GM21619 (cell line): ENCODE measurements at regions not wholly inside any gene's neighbourhood (a gene's known extent, or its start where the extent isn't known, plus 50 kb on each side); places are given as distances from the start of the nearest gene placed in this dataset.
"Not testable (repeated sequence)": the region's sequence is repeated elsewhere in the genome, so short reads cannot be mapped to it uniquely, and the experiment has no call there.

Source experiments
- ATAC-seq: cut with Tn5 transposase; IDR thresholded peaks from one replicate; pipeline ENCODE4 v1.9.1; 2021; ENCODE audit not compliant: unreplicated experiment

GRCh38 chr15:100720406-100720967 is 118.1 kb downstream of the ASB7 start:
- no peak for ATAC-seq

GRCh38 chr15:100721758-100722550 is 119.6 kb downstream of the ASB7 start:
- ATAC-seq = no peak

- no peak for ATAC-seq
These were observed 120.3 kb downstream of the ASB7 start for GRCh38 chr15:100722551-100723314.

- ATAC-seq = no peak
These were observed 121.0 kb downstream of the ASB7 start for GRCh38 chr15:100723315-100723801.

GRCh38 chr15:100725121-100726069 is 123.0 kb downstream of the ASB7 start:
- no peak for ATAC-seq

GRCh38 chr15:100726070-100726420 is 123.7 kb downstream of the ASB7 start:
- ATAC-seq = no peak

- no peak for ATAC-seq
These were observed 124.2 kb downstream of the ASB7 start for GRCh38 chr15:100726421-100727190.

GRCh38 chr15:100727291-100727851 is 125.0 kb downstream of the ASB7 start:
- ATAC-seq = no peak

- no peak for ATAC-seq
These were observed 126.2 kb downstream of the ASB7 start for GRCh38 chr15:100728371-100729201.

GRCh38 chr15:100729461-100729860 is 127.1 kb downstream of the ASB7 start:
- no peak for ATAC-seq

- no peak for ATAC-seq
These were observed 127.7 kb downstream of the ASB7 start for GRCh38 chr15:100730129-100730528.

- no peak for ATAC-seq
These were observed 128.4 kb downstream of the ASB7 start for GRCh38 chr15:100730655-100731266.

GRCh38 chr15:100731267-100732152 is 129.1 kb downstream of the ASB7 start:
- ATAC-seq = no peak

- no peak for ATAC-seq
These were observed 130.0 kb downstream of the ASB7 start for GRCh38 chr15:100732211-100733055.

- ATAC-seq = no peak
These were observed 130.9 kb downstream of the ASB7 start for GRCh38 chr15:100733101-100733842.

- not testable (repeated sequence) for ATAC-seq
These were observed 131.4 kb downstream of the ASB7 start for GRCh38 chr15:100733843-100734185.
